ENCODE measurements at regions not wholly inside any gene's neighbourhood (a gene's known extent, or its start where the extent isn't known, plus 50 kb on each side); places are given as distances from the start of the nearest gene placed in this dataset.
"Not testable (repeated sequence)": the region's sequence is repeated elsewhere in the genome, so short reads cannot be mapped to it uniquely, and the experiment has no call there.

DNA sequence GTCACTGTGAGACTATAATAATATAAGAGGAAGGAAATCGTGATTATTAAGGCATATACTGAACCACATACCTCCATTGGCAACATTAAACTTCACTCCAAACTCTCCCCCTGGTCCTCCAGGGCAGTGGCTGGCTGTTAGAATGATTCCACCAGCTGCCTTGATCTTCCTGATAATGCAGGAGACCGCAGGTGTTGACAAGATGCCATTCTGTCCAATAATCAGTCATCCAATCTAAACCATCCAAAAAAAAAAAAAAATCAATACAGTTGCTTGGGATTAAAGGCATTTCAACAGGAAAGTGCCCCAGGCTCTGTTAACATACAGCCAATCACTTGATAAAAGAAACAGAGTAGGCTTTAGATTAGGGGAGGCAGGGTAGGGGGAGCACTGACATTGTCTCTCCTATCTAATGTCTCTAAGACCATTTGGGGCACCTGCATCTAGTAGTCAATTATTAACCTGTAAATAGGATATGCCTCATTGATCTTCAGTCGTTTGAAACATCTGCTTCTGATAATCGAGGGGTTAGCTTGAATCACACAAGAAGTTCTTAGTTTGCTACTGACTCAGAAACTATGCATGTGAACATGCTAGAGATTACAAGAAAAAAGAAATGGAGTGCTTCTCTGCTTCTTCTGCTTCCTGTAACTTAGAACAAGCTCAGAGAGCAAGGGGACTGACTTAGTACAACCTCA, 74.7 kb downstream of the FOXD4L6 start:
- POLR2A ChIA-PET; H3K4me2 ChIP-seq (ENCODE audit: low read length); H3K9me3 ChIP-seq (ENCODE audit: low read length); H4K20me1 ChIP-seq (ENCODE audit: insufficient read depth, low read length); BruUV-seq (replicated peaks); H3K27ac ChIP-seq (ENCODE audit: low read depth, low read length, poor library complexity, severe bottlenecking); H3K36me3 ChIP-seq (ENCODE audit: insufficient read depth, low read length); H3K9me2 ChIP-seq (ENCODE audit: insufficient read depth, low read length); CTCF ChIA-PET (ENCODE audit: unreplicated experiment); DNase-seq (ENCODE audit: low spot score); H2AFZ ChIP-seq (ENCODE audit: low read length); intact Hi-C loops (cut with micrococcal nuclease; ENCODE audit: unreplicated experiment); H3K4me1 ChIP-seq (ENCODE audit: insufficient read depth, low read length, poor library complexity, severe bottlenecking); H3K79me2 ChIP-seq (ENCODE audit: insufficient read depth, low read depth, low read length); H3K4me3 ChIP-seq (ENCODE audit: low read depth, low read length, poor library complexity, severe bottlenecking): not testable (repeated sequence)

DNA sequence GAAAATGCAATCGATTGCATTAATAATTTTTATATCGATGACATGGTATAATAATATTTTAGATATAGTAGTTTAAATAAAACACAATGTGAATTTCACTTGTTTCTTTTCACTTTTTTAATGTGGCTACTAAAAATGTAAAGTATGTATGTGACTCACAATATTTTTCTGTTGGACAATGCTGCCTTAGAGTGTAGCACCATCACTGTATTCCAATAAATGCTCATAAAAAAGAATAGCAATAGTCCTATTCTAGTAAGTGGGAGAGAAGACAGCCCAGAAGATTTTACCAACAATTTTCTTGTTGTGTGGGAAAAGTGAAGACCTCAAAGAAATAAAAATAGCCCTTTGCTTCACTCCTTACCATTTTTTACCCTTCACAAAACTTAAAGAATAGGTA, 79.8 kb downstream of the FOXD4L6 start:
- DNase-seq (ENCODE audit: low spot score); H3K9me3 ChIP-seq (ENCODE audit: low read length); H3K27ac ChIP-seq (ENCODE audit: low read depth, low read length, poor library complexity, severe bottlenecking); H3K4me1 ChIP-seq (ENCODE audit: insufficient read depth, low read length, poor library complexity, severe bottlenecking); H3K4me3 ChIP-seq (ENCODE audit: low read depth, low read length, poor library complexity, severe bottlenecking); CTCF ChIA-PET (ENCODE audit: unreplicated experiment); H2AFZ ChIP-seq (ENCODE audit: low read length); H3K36me3 ChIP-seq (ENCODE audit: insufficient read depth, low read length); H4K20me1 ChIP-seq (ENCODE audit: insufficient read depth, low read length); POLR2A ChIA-PET; H3K9me2 ChIP-seq (ENCODE audit: insufficient read depth, low read length); H3K79me2 ChIP-seq (ENCODE audit: insufficient read depth, low read depth, low read length); BruUV-seq (replicated peaks); intact Hi-C loops (cut with micrococcal nuclease; ENCODE audit: unreplicated experiment); H3K4me2 ChIP-seq (ENCODE audit: low read length): not testable (repeated sequence)

DNA sequence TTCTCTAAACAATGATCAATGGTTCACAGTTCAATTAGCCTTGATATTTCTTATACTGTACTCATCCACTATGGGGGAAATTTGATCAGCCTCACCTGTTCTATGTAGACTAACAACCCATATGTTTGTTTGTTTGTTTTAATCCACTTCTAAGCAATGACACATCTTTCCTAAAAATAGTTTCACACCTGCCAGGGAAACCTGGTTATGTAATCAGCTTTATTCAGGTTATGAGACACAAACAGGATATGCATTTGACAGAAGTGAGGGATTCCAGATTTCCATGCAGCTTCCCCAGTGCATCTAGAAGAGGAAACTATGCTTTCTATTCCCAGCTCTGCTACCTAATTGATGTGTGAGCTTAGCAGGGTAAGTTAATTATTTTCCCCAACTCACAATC, 80.7 kb downstream of the FOXD4L6 start:
- CTCF ChIA-PET (ENCODE audit: unreplicated experiment); H2AFZ ChIP-seq (ENCODE audit: low read length); H3K4me1 ChIP-seq (ENCODE audit: insufficient read depth, low read length, poor library complexity, severe bottlenecking); DNase-seq (ENCODE audit: low spot score); BruUV-seq (replicated peaks); H3K9me2 ChIP-seq (ENCODE audit: insufficient read depth, low read length); intact Hi-C loops (cut with micrococcal nuclease; ENCODE audit: unreplicated experiment); H3K4me3 ChIP-seq (ENCODE audit: low read depth, low read length, poor library complexity, severe bottlenecking); H3K36me3 ChIP-seq (ENCODE audit: insufficient read depth, low read length); H3K79me2 ChIP-seq (ENCODE audit: insufficient read depth, low read depth, low read length); POLR2A ChIA-PET; H3K9me3 ChIP-seq (ENCODE audit: low read length); H3K27ac ChIP-seq (ENCODE audit: low read depth, low read length, poor library complexity, severe bottlenecking); H3K4me2 ChIP-seq (ENCODE audit: low read length); H4K20me1 ChIP-seq (ENCODE audit: insufficient read depth, low read length): not testable (repeated sequence)

DNA sequence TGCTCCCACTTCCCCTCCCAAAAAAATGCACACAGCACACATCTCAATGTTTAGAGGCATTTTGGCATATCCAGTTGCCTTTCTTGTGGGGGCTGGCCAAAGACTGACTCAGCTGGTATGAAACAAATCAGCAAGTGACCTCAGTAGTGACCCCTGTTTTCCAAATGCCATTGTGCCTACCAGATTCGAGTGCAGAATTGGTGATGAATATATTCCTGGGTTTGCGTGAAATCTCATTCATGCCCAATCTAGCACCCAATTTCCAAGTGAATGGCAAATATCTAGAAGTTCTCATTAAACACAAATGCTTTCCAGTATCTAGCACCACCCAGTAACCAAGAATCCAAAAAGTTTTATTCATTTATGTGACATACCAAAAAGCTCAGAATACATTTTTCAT, 83.6 kb downstream of the FOXD4L6 start:
- BruUV-seq (replicated peaks); intact Hi-C loops (cut with micrococcal nuclease; ENCODE audit: unreplicated experiment); H3K79me2 ChIP-seq (ENCODE audit: insufficient read depth, low read depth, low read length); H3K36me3 ChIP-seq (ENCODE audit: insufficient read depth, low read length); H3K4me2 ChIP-seq (ENCODE audit: low read length); H3K9me3 ChIP-seq (ENCODE audit: low read length); DNase-seq (ENCODE audit: low spot score); CTCF ChIA-PET (ENCODE audit: unreplicated experiment); H3K4me1 ChIP-seq (ENCODE audit: insufficient read depth, low read length, poor library complexity, severe bottlenecking); H4K20me1 ChIP-seq (ENCODE audit: insufficient read depth, low read length); POLR2A ChIA-PET; H3K9me2 ChIP-seq (ENCODE audit: insufficient read depth, low read length); H2AFZ ChIP-seq (ENCODE audit: low read length); H3K27ac ChIP-seq (ENCODE audit: low read depth, low read length, poor library complexity, severe bottlenecking); H3K4me3 ChIP-seq (ENCODE audit: low read depth, low read length, poor library complexity, severe bottlenecking): not testable (repeated sequence)

DNA sequence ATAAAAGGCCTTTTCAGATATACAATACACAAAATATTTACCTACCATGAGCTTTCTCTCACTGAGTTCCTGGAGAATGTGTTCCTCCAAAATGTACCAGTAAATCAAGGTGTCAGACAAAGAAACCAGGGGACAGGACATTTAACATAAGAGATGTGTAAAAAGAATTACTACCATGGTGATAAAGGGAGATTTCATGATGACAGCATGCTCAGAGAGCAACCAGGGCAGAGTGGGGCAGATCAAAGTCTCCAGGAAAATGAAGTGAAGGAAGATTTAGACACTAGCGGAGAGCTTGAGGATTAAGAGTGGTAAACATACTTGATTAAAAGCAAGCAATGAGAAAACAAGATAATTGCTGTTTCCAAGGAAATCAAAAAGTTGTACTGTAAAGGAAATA, 85.0 kb downstream of the FOXD4L6 start:
- H3K79me2 ChIP-seq (ENCODE audit: insufficient read depth, low read depth, low read length); CTCF ChIA-PET (ENCODE audit: unreplicated experiment); intact Hi-C loops (cut with micrococcal nuclease; ENCODE audit: unreplicated experiment): not testable (repeated sequence)

DNA sequence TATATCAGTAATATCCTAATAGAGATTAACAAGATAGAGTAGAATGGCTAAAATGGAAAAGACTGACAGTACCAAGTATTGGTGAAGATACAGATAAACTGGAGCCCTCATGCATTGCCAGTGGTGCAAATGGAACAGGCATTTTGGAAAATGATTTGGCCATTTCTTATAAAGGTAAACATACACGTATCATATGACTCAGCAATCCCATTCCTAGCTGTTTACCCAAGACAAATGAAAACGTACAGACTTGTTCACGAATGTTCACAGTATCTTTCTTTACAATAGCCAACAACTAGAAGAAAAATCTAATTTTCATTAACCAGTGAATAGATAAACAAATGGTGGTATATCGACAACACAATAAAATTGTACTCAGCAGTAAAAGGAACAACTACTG, 86.4 kb downstream of the FOXD4L6 start:
- H4K20me1 ChIP-seq (ENCODE audit: insufficient read depth, low read length); CTCF ChIA-PET (ENCODE audit: unreplicated experiment); H3K79me2 ChIP-seq (ENCODE audit: insufficient read depth, low read depth, low read length); H3K4me1 ChIP-seq (ENCODE audit: insufficient read depth, low read length, poor library complexity, severe bottlenecking); BruUV-seq (replicated peaks); H3K27ac ChIP-seq (ENCODE audit: low read depth, low read length, poor library complexity, severe bottlenecking); H3K9me3 ChIP-seq (ENCODE audit: low read length); intact Hi-C loops (cut with micrococcal nuclease; ENCODE audit: unreplicated experiment); H2AFZ ChIP-seq (ENCODE audit: low read length); H3K36me3 ChIP-seq (ENCODE audit: insufficient read depth, low read length); H3K4me3 ChIP-seq (ENCODE audit: low read depth, low read length, poor library complexity, severe bottlenecking); H3K9me2 ChIP-seq (ENCODE audit: insufficient read depth, low read length); DNase-seq (ENCODE audit: low spot score); POLR2A ChIA-PET; H3K4me2 ChIP-seq (ENCODE audit: low read length): not testable (repeated sequence)

More for the DNA sequence above, 85.0 kb downstream of the FOXD4L6 start:
- POLR2A ChIA-PET; H3K9me2 ChIP-seq (ENCODE audit: insufficient read depth, low read length); H3K9me3 ChIP-seq (ENCODE audit: low read length); H2AFZ ChIP-seq (ENCODE audit: low read length); H4K20me1 ChIP-seq (ENCODE audit: insufficient read depth, low read length); H3K27ac ChIP-seq (ENCODE audit: low read depth, low read length, poor library complexity, severe bottlenecking); H3K36me3 ChIP-seq (ENCODE audit: insufficient read depth, low read length); DNase-seq (ENCODE audit: low spot score); BruUV-seq (replicated peaks); H3K4me3 ChIP-seq (ENCODE audit: low read depth, low read length, poor library complexity, severe bottlenecking); H3K4me2 ChIP-seq (ENCODE audit: low read length); H3K4me1 ChIP-seq (ENCODE audit: insufficient read depth, low read length, poor library complexity, severe bottlenecking): not testable (repeated sequence)

Measured in OCI-LY7 (cell line).